Ovary (tissue), 3 donors: ENCODE measurements at regions not wholly inside any gene's neighbourhood (a gene's known extent, or its start where the extent isn't known, plus 50 kb on each side); places are given as distances from the start of the nearest gene placed in this dataset.

Source experiments
- CTCF ChIP-seq, 3 donors: fragments of 450-650 bp in 2 of 3; fragments of 200-600 bp in 1 of 3; IDR thresholded peaks; one replicate each; pipeline versions ENCODE4 v1.5.1 to v1.8.0; 2016 to 2022; ENCODE audit warnings: antibody characterized with exemption in 3 of 3, mild to moderate bottlenecking in 1 of 3
- EP300 ChIP-seq: sonication (generic); formaldehyde crosslinking; IDR thresholded peaks from one replicate; pipeline ENCODE4 v1.6.1; 2017; ENCODE audit warnings: antibody characterized with exemption
- POLR2A ChIP-seq: fragments of 450-650 bp; IDR thresholded peaks from one replicate; pipeline ENCODE4 v1.6.1; 2017; ENCODE audit warnings: antibody characterized with exemption, mild to moderate bottlenecking, moderate library complexity
- donor health status: DM: no; HTN: no; CAD: no.

- TF ChIP-seq EP300 = no peak
- TF ChIP-seq CTCF (IDR thresholded peaks at IDR 0.05) = no peak
- TF ChIP-seq POLR2A = no peak
Observed at GRCh38 chr6:9983168-9983567, 431.7 kb downstream of the TFAP2A start.
